Stomach (tissue), 4 donors: ENCODE measurements at regions not wholly inside any gene's neighbourhood (a gene's known extent, or its start where the extent isn't known, plus 50 kb on each side); places are given as distances from the start of the nearest gene placed in this dataset.

Experiments
- EP300 ChIP-seq: sonication (generic); formaldehyde crosslinking; IDR thresholded peaks from one replicate; pipeline ENCODE4 v1.6.1; 2017; ENCODE audit warnings: antibody characterized with exemption
- POLR2A ChIP-seq, 4 donors: fragments of 450-650 bp; IDR thresholded peaks; one replicate each; pipeline ENCODE4 v1.6.1; 2016; ENCODE audit warnings: antibody characterized with exemption in 4 of 4, control low read depth in 2 of 4, mild to moderate bottlenecking in 1 of 4, moderate library complexity in 1 of 4
- POLR2AphosphoS5 ChIP-seq, 3 donors: sonication (generic); formaldehyde crosslinking; IDR thresholded peaks; one replicate each; pipeline ENCODE4 v1.6.1; 2016; ENCODE audit warnings: antibody characterized with exemption in 3 of 3
- TF ChIP-seq, protein P1 (sequence below), 7 experiments: fragments of 450-650 bp in 4 of 7; fragments of 200-600 bp in 3 of 7; sonication (generic) in 3 of 7; IDR thresholded peaks; one replicate each; pipeline ENCODE4 v1.5.1; 2016 to 2019; ENCODE audit warnings: antibody characterized with exemption in 7 of 7, control low read depth in 2 of 7, mild to moderate bottlenecking in 1 of 7

- TF ChIP-seq, protein P1, sequence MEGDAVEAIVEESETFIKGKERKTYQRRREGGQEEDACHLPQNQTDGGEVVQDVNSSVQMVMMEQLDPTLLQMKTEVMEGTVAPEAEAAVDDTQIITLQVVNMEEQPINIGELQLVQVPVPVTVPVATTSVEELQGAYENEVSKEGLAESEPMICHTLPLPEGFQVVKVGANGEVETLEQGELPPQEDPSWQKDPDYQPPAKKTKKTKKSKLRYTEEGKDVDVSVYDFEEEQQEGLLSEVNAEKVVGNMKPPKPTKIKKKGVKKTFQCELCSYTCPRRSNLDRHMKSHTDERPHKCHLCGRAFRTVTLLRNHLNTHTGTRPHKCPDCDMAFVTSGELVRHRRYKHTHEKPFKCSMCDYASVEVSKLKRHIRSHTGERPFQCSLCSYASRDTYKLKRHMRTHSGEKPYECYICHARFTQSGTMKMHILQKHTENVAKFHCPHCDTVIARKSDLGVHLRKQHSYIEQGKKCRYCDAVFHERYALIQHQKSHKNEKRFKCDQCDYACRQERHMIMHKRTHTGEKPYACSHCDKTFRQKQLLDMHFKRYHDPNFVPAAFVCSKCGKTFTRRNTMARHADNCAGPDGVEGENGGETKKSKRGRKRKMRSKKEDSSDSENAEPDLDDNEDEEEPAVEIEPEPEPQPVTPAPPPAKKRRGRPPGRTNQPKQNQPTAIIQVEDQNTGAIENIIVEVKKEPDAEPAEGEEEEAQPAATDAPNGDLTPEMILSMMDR (IDR thresholded peaks at IDR 0.05): no peak
- TF ChIP-seq POLR2A (IDR thresholded peaks at IDR 0.05) (no peak), EP300 (no peak), POLR2AphosphoS5 (IDR thresholded peaks at IDR 0.05) (no peak)
Observed at GRCh38 chr6:141437685-141438084, 695.0 kb upstream of the GJE1 start.
